Astrocyte (in vitro differentiated cells and primary cell): ENCODE measurements at regions not wholly inside any gene's neighbourhood (a gene's known extent, or its start where the extent isn't known, plus 50 kb on each side); places are given as distances from the start of the nearest gene placed in this dataset.

Experiments
- CTCF ChIP-seq: IDR thresholded peaks from 2 replicates; pipeline ENCODE4 v1.5.1; 2011; ENCODE audit warnings: low read depth, mild to moderate bottlenecking, inconsistent platforms, low read length, moderate library complexity; ENCODE audit not compliant: insufficient read depth
- EZH2 ChIP-seq: IDR thresholded peaks from 2 replicates; pipeline ENCODE4 v1.6.1; 2012; ENCODE audit warnings: mild to moderate bottlenecking, low read length, inconsistent platforms; ENCODE audit not compliant: insufficient read depth

GRCh38 chr12:75844985-75845384 is 186.6 kb downstream of the PHLDA1 start:
- TF ChIP-seq CTCF (no peak), EZH2 (no peak)
